GM19468 (cell line): ENCODE measurements at regions not wholly inside any gene's neighbourhood (a gene's known extent, or its start where the extent isn't known, plus 50 kb on each side); places are given as distances from the start of the nearest gene placed in this dataset.

Experiments used
- ATAC-seq: cut with Tn5 transposase; IDR thresholded peaks from one replicate; pipeline ENCODE4 v1.9.1; 2021; ENCODE audit warnings: mild to moderate bottlenecking, moderate library complexity, moderate number of reproducible peaks; ENCODE audit not compliant: unreplicated experiment; ENCODE audit errors: extremely low read depth

- no peak for ATAC-seq
These were observed 413.3 kb upstream of the PTBP2 start for GRCh38 chr1:96308314-96308713.

GRCh38 chr1:96309783-96310182 is 411.8 kb upstream of the PTBP2 start:
- no peak for ATAC-seq

- ATAC-seq = no peak
These were observed 408.4 kb upstream of the PTBP2 start for GRCh38 chr1:96313216-96313615.

- ATAC-seq = no peak
These were observed 392.5 kb upstream of the PTBP2 start for GRCh38 chr1:96329121-96329520.

- ATAC-seq = no peak
These were observed 390.0 kb upstream of the PTBP2 start for GRCh38 chr1:96331596-96331995.

GRCh38 chr1:96333522-96334235 is 387.9 kb upstream of the PTBP2 start:
- ATAC-seq = no peak

- ATAC-seq = no peak
These were observed 387.4 kb upstream of the PTBP2 start for GRCh38 chr1:96334236-96334557.

- no peak for ATAC-seq
These were observed 383.0 kb upstream of the PTBP2 start for GRCh38 chr1:96338622-96339021.

GRCh38 chr1:96340686-96341085 is 380.9 kb upstream of the PTBP2 start:
- ATAC-seq = no peak

GRCh38 chr1:96346719-96347118 is 374.9 kb upstream of the PTBP2 start:
- no peak for ATAC-seq

- ATAC-seq = no peak
These were observed 371.7 kb upstream of the PTBP2 start for GRCh38 chr1:96349896-96350295.

GRCh38 chr1:96352733-96353132 is 368.9 kb upstream of the PTBP2 start:
- ATAC-seq = no peak

GRCh38 chr1:96355521-96355920 is 366.1 kb upstream of the PTBP2 start:
- no peak for ATAC-seq

- no peak for ATAC-seq
These were observed 365.6 kb upstream of the PTBP2 start for GRCh38 chr1:96355961-96356360.

- ATAC-seq = no peak
These were observed 364.3 kb upstream of the PTBP2 start for GRCh38 chr1:96357141-96357765.

GRCh38 chr1:96358057-96358456 is 363.5 kb upstream of the PTBP2 start:
- no peak for ATAC-seq

- ATAC-seq = no peak
These were observed 361.4 kb upstream of the PTBP2 start for GRCh38 chr1:96360036-96360795.

GRCh38 chr1:96361271-96361856 is 360.2 kb upstream of the PTBP2 start:
- no peak for ATAC-seq

- ATAC-seq = no peak
These were observed 359.6 kb upstream of the PTBP2 start for GRCh38 chr1:96361961-96362360.

GRCh38 chr1:96362623-96363022 is 359.0 kb upstream of the PTBP2 start:
- no peak for ATAC-seq

- no peak for ATAC-seq
These were observed 357.8 kb upstream of the PTBP2 start for GRCh38 chr1:96363826-96364225.
